ENCODE measurements at regions not wholly inside any gene's neighbourhood (a gene's known extent, or its start where the extent isn't known, plus 50 kb on each side); places are given as distances from the start of the nearest gene placed in this dataset.

DNA sequence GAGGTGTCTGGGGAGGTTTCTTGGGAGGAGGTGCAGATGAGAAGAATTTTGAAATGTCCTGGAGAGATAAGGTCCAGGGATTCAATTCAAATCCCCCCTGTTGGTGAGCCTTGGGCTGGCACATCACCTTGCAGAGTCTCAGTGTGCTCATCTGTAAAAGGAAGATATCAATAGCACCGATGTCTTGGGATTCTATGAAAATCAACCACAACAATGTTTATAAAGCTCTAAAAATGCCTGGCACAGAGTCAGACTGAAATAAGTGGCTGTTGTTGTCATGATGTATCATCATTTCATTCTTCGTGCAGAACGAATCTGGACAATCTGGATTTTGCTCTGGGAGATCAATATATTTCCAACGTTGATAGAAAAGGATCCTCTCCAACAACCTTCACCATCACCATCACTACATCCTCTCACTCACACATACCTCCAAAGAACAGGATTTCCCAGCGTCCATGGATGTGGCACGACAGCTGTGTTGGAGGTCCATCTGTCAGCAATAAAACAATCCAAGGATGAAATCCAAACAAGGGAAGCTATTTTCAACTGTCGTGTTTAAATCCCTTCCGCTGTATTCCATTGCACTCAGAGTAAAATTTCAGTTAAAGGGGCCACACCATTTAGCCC is 393.7 kb upstream of the DYNLRB2 start:
- Histone ChIP-seq H3K4me3 (ENCODE audit: low read length) (no peak overlapping the region), H3K4me1 (ENCODE audit: insufficient read depth, low read length) (no peaks in the 10 kb centered on the region), H3K36me3 (ENCODE audit: insufficient read depth, low read length) (no peaks in the 10 kb centered on the region), H3K9me3 (ENCODE audit: low read length) (no peaks in the 10 kb centered on the region), H3K27me3 (ENCODE audit: insufficient read depth, low read length, poor library complexity, severe bottlenecking) (no peaks in the 10 kb centered on the region), H3K27ac (ENCODE audit: low read depth, low read length) (no peak overlapping the region)
- no peak for DNase-seq
- CTCF ChIA-PET, result no interaction called here
- Mint-ChIP-seq H3K36me3 (no peaks in the 10 kb centered on the region), H3K27me3 (peaks cover 6 to 16% of the 10 kb centered on the region in 2 donors), H3K4me1 (no peaks in the 10 kb centered on the region), H3K4me3 (no peak overlapping the region), H3K27ac (no peak overlapping the region), H3K9me3 (peaks cover 0 to 6% (median 2%) of the 10 kb centered on the region in 5 donors)
- POLR2A ChIA-PET, result no interaction called here

- no peaks in the 10 kb centered on the region for H3K36me3 ChIP-seq (ENCODE audit: insufficient read depth, low read length)
- no peak overlapping the region for H3K27ac Mint-ChIP-seq
- H3K4me3 ChIP-seq (ENCODE audit: low read length), result no peak overlapping the region
- POLR2A ChIA-PET, result no interaction called here
- no peak overlapping the region for H3K27ac ChIP-seq (ENCODE audit: low read depth, low read length)
- H3K27me3 Mint-ChIP-seq, result peaks cover 3 to 20% of the 10 kb centered on the region in 2 donors
- no peak for DNase-seq
- H3K9me3 ChIP-seq (ENCODE audit: low read length), result no peaks in the 10 kb centered on the region
- H3K36me3 Mint-ChIP-seq, result no peaks in the 10 kb centered on the region
- CTCF ChIA-PET, result no interaction called here
- no peak overlapping the region for H3K4me3 Mint-ChIP-seq
- no peaks in the 10 kb centered on the region for H3K4me1 ChIP-seq (ENCODE audit: insufficient read depth, low read length)
- no peaks in the 10 kb centered on the region for H3K27me3 ChIP-seq (ENCODE audit: insufficient read depth, low read length, poor library complexity, severe bottlenecking)
- peaks cover 0 to 8% (median 4%) of the 10 kb centered on the region in 5 donors for H3K9me3 Mint-ChIP-seq
- no peaks in the 10 kb centered on the region for H3K4me1 Mint-ChIP-seq
These were observed 396.6 kb upstream of the DYNLRB2 start for GRCh38 chr16:80144191-80144590.

DNA sequence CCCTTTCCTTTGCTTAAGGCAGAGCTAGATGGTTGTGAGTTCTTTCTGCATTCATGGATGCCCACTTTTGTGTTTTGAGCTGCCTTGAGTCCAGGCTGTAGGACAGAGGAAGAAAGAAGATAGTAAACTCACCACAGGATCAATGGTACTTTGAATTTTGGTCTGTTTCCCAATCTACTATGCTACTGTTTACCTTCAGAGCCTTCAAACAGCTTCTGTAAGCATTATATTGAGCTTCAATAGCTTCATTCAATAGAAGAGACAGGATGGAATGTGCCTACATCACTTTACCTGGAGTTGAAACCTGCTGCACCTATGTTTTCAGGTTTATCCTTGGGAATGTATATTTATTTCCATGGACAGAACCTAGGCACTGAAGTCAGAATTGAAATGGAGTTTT is 397.9 kb upstream of the DYNLRB2 start:
- Histone ChIP-seq H3K9me3 (ENCODE audit: low read length) (no peaks in the 10 kb centered on the region), H3K4me3 (ENCODE audit: low read length) (no peak overlapping the region), H3K36me3 (ENCODE audit: insufficient read depth, low read length) (no peaks in the 10 kb centered on the region), H3K27me3 (ENCODE audit: insufficient read depth, low read length, poor library complexity, severe bottlenecking) (no peaks in the 10 kb centered on the region), H3K4me1 (ENCODE audit: insufficient read depth, low read length) (no peaks in the 10 kb centered on the region), H3K27ac (ENCODE audit: low read depth, low read length) (no peak overlapping the region)
- no peak overlapping the region for H3K4me3 Mint-ChIP-seq
- H3K27ac Mint-ChIP-seq, result no peak overlapping the region
- H3K27me3 Mint-ChIP-seq, result peaks cover 3 to 20% of the 10 kb centered on the region in 2 donors
- CTCF ChIA-PET, result no interaction called here
- peaks cover 0 to 9% (median 4%) of the 10 kb centered on the region in 5 donors for H3K9me3 Mint-ChIP-seq
- no peaks in the 10 kb centered on the region for H3K4me1 Mint-ChIP-seq
- H3K36me3 Mint-ChIP-seq, result no peaks in the 10 kb centered on the region
- no peak for DNase-seq
- POLR2A ChIA-PET, result no interaction called here

DNA sequence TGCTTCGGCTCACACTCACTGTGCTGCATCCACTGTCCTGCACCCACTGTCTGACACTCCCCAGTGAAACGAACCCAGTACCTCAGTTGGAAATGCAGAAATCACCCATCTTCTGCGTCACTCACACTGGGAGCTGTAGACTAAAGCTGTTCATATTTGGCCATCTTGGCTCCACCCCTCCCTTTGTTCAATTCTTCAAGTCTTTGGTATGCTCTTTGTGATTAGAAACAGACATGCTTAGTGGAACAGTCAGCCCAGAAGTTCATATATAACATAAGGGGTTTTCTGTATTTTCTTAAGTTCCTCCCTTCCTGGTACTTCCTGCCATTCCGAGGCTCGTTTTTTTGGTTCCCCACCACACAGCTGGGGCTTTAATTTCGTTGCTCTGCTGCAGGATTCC is 398.5 kb upstream of the DYNLRB2 start:
- Histone ChIP-seq H3K4me3 (ENCODE audit: low read length) (no peak overlapping the region), H3K9me3 (ENCODE audit: low read length) (no peaks in the 10 kb centered on the region), H3K27me3 (ENCODE audit: insufficient read depth, low read length, poor library complexity, severe bottlenecking) (no peaks in the 10 kb centered on the region), H3K36me3 (ENCODE audit: insufficient read depth, low read length) (no peaks in the 10 kb centered on the region), H3K4me1 (ENCODE audit: insufficient read depth, low read length) (no peaks in the 10 kb centered on the region), H3K27ac (ENCODE audit: low read depth, low read length) (no peak overlapping the region)
- CTCF ChIA-PET, result no interaction called here
- Mint-ChIP-seq H3K4me1 (no peaks in the 10 kb centered on the region), H3K9me3 (peaks cover 0 to 11% (median 10%) of the 10 kb centered on the region in 5 donors), H3K36me3 (no peaks in the 10 kb centered on the region), H3K4me3 (no peak overlapping the region), H3K27ac (no peak overlapping the region), H3K27me3 (peaks cover 3 to 15% of the 10 kb centered on the region in 2 donors)
- POLR2A ChIA-PET, result no interaction called here
- DNase-seq, result no peak

DNA sequence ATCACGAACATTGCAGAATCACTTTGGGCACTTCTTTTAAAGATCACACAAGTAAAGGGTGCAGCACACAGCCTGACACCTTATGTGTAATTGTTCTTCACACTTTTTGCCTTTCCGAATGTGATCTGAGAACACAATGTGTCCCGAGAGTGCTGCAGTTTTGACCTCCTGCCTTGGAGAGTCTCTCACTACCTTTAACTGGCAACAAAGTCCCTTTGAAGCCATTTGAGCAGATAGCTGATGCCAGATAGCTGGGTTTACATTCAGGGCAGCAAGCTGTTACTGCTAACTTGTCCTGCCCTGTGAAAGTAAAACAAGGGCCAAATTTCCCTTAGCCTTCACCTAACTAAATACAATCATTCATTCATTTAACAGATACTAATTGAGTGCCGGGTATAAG is 411.0 kb upstream of the DYNLRB2 start:
- CTCF ChIA-PET, result no interaction called here

GRCh38 chr16:80125677-80126076 is 415.1 kb upstream of the DYNLRB2 start:
- DNase-seq, result no peak
- Histone ChIP-seq H3K4me3 (ENCODE audit: low read length) (no peak overlapping the region), H3K9me3 (ENCODE audit: low read length) (no peaks in the 10 kb centered on the region), H3K27ac (ENCODE audit: low read depth, low read length) (no peak overlapping the region), H3K4me1 (ENCODE audit: insufficient read depth, low read length) (no peaks in the 10 kb centered on the region), H3K36me3 (ENCODE audit: insufficient read depth, low read length) (no peaks in the 10 kb centered on the region), H3K27me3 (ENCODE audit: insufficient read depth, low read length, poor library complexity, severe bottlenecking) (no peaks in the 10 kb centered on the region)
- ChIA-PET POLR2A (no interaction called here), CTCF (no interaction called here)
- no peak overlapping the region for H3K27ac Mint-ChIP-seq
- H3K4me1 Mint-ChIP-seq, result no peaks in the 10 kb centered on the region
- H3K4me3 Mint-ChIP-seq, result no peak overlapping the region
- no peaks in the 10 kb centered on the region for H3K36me3 Mint-ChIP-seq
- peaks cover 5 to 10% of the 10 kb centered on the region in 2 donors for H3K27me3 Mint-ChIP-seq
- H3K9me3 Mint-ChIP-seq, result no peaks in the 10 kb centered on the region

More for the DNA sequence above, 411.0 kb upstream of the DYNLRB2 start:
- no peaks in the 10 kb centered on the region for H3K36me3 Mint-ChIP-seq
- DNase-seq, result no peak
- no peak overlapping the region for H3K27ac Mint-ChIP-seq
- no peaks in the 10 kb centered on the region for H3K9me3 ChIP-seq (ENCODE audit: low read length)
- H3K36me3 ChIP-seq (ENCODE audit: insufficient read depth, low read length), result no peaks in the 10 kb centered on the region
- peaks cover 3 to 5% of the 10 kb centered on the region in 2 donors for H3K27me3 Mint-ChIP-seq
- POLR2A ChIA-PET, result no interaction called here
- H3K27me3 ChIP-seq (ENCODE audit: insufficient read depth, low read length, poor library complexity, severe bottlenecking), result no peaks in the 10 kb centered on the region
- no peaks in the 10 kb centered on the region for H3K4me1 ChIP-seq (ENCODE audit: insufficient read depth, low read length)
- no peak overlapping the region for H3K4me3 Mint-ChIP-seq
- no peaks in the 10 kb centered on the region for H3K4me1 Mint-ChIP-seq
- no peak overlapping the region for H3K27ac ChIP-seq (ENCODE audit: low read depth, low read length)
- H3K9me3 Mint-ChIP-seq, result peaks cover 0 to 4% (median 2%) of the 10 kb centered on the region in 5 donors
- H3K4me3 ChIP-seq (ENCODE audit: low read length), result no peak overlapping the region

DNA sequence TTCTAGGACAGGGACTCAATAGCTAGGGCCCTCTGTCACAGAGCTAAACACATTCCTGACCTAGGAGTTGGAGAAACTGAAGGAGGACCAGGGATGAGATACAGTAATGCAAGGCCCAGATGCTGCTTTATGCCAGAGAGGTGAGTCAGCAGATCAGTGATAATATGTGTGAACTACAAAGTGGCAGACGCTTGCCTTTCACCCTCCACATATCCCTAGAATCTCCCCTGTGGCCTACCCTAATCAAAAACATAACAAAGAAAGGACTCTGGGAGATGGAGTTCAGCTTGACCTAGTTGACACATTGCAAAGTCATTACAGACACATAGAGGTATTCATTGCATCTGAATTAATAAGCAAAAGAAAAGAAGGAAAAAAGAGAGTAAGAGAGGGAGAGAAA is 417.6 kb upstream of the DYNLRB2 start:
- ChIA-PET POLR2A (no interaction called here), CTCF (no interaction called here)
- no peaks in the 10 kb centered on the region for H3K4me1 Mint-ChIP-seq
- Histone ChIP-seq H3K9me3 (ENCODE audit: low read length) (no peaks in the 10 kb centered on the region), H3K36me3 (ENCODE audit: insufficient read depth, low read length) (no peaks in the 10 kb centered on the region), H3K27ac (ENCODE audit: low read depth, low read length) (no peak overlapping the region), H3K4me3 (ENCODE audit: low read length) (no peak overlapping the region), H3K4me1 (ENCODE audit: insufficient read depth, low read length) (no peaks in the 10 kb centered on the region), H3K27me3 (ENCODE audit: insufficient read depth, low read length, poor library complexity, severe bottlenecking) (no peaks in the 10 kb centered on the region)
- H3K27me3 Mint-ChIP-seq, result peaks cover 7 to 13% of the 10 kb centered on the region in 2 donors
- no peaks in the 10 kb centered on the region for H3K36me3 Mint-ChIP-seq
- no peak overlapping the region for H3K27ac Mint-ChIP-seq
- no peak for DNase-seq
- no peak overlapping the region for H3K4me3 Mint-ChIP-seq
- H3K9me3 Mint-ChIP-seq, result no peaks in the 10 kb centered on the region

GRCh38 chr16:80122115-80122514 is 418.7 kb upstream of the DYNLRB2 start:
- H3K4me1 ChIP-seq (ENCODE audit: insufficient read depth, low read length), result no peaks in the 10 kb centered on the region
- CTCF ChIA-PET, result no interaction called here
- no peaks in the 10 kb centered on the region for H3K36me3 ChIP-seq (ENCODE audit: insufficient read depth, low read length)
- DNase-seq, result no peak
- Mint-ChIP-seq H3K4me1 (no peaks in the 10 kb centered on the region), H3K36me3 (no peaks in the 10 kb centered on the region), H3K9me3 (no peaks in the 10 kb centered on the region), H3K4me3 (no peak overlapping the region), H3K27me3 (peaks cover 4 to 11% of the 10 kb centered on the region in 2 donors), H3K27ac (no peak overlapping the region)
- H3K9me3 ChIP-seq (ENCODE audit: low read length), result no peaks in the 10 kb centered on the region
- H3K27ac ChIP-seq (ENCODE audit: low read depth, low read length), result no peak overlapping the region
- H3K4me3 ChIP-seq (ENCODE audit: low read length), result no peak overlapping the region
- POLR2A ChIA-PET, result no interaction called here
- no peaks in the 10 kb centered on the region for H3K27me3 ChIP-seq (ENCODE audit: insufficient read depth, low read length, poor library complexity, severe bottlenecking)

GRCh38 chr16:80121522-80121909 is 419.3 kb upstream of the DYNLRB2 start:
- POLR2A ChIA-PET, result no interaction called here
- H3K9me3 ChIP-seq (ENCODE audit: low read length), result no peaks in the 10 kb centered on the region
- CTCF ChIA-PET, result no interaction called here
- H3K4me3 ChIP-seq (ENCODE audit: low read length), result no peak overlapping the region
- H3K27ac Mint-ChIP-seq, result no peak overlapping the region
- no peaks in the 10 kb centered on the region for H3K36me3 Mint-ChIP-seq
- no peak for DNase-seq
- no peaks in the 10 kb centered on the region for H3K27me3 ChIP-seq (ENCODE audit: insufficient read depth, low read length, poor library complexity, severe bottlenecking)
- no peak overlapping the region for H3K27ac ChIP-seq (ENCODE audit: low read depth, low read length)
- peaks cover 4 to 11% of the 10 kb centered on the region in 2 donors for H3K27me3 Mint-ChIP-seq
- no peaks in the 10 kb centered on the region for H3K4me1 Mint-ChIP-seq
- no peaks in the 10 kb centered on the region for H3K36me3 ChIP-seq (ENCODE audit: insufficient read depth, low read length)
- H3K9me3 Mint-ChIP-seq, result no peaks in the 10 kb centered on the region
- H3K4me1 ChIP-seq (ENCODE audit: insufficient read depth, low read length), result no peaks in the 10 kb centered on the region
- no peak overlapping the region for H3K4me3 Mint-ChIP-seq

Measured in CD8-positive, alpha-beta memory T cell (primary cell).